GM12878 (cell line): ENCODE measurements at regions not wholly inside any gene's neighbourhood (a gene's known extent, or its start where the extent isn't known, plus 50 kb on each side); places are given as distances from the start of the nearest gene placed in this dataset.

Experiments
- ATAC-seq: fragments of 200-7000 bp; cut with Tn5 transposase; 3 replicates; pipeline ENCODE4 v1.9.1; 2020; ENCODE audit warnings: mild to moderate bottlenecking, moderate library complexity
- BruUV-seq: library from RNA; stranded (reverse); fragments of 400-500 nt; replicated peaks from 2 replicates; lab custom pipeline; 2021; lab: Mats Ljungman, UMichigan
- CTCF ChIA-PET: fragments of 300-600 bp; sonication (Branson Sonifier 250); formaldehyde crosslinking; extraction: SDS; loops from one replicate; lab custom pipeline; 2021; ENCODE audit warnings: inconsistent platforms; lab: Yijun Ruan, JAX
- POLR2A ChIA-PET: fragments of 350-600 bp; formaldehyde crosslinking; extraction: SDS; loops from one replicate; lab custom pipeline; 2021; ENCODE audit warnings: inconsistent platforms; lab: Charles Lee
- RAD21 ChIA-PET: fragments of 300-600 bp; sonication (Branson Sonifier 250); formaldehyde crosslinking; loops from one replicate; lab custom pipeline; 2023; ENCODE audit warnings: antibody characterized with exemption; ENCODE audit not compliant: unreplicated experiment; lab: Charles Lee
- SMC1A ChIA-PET: fragments of 300-600 bp; sonication (Branson Sonifier 250); formaldehyde crosslinking; loops from one replicate; lab custom pipeline; 2023; ENCODE audit not compliant: unreplicated experiment, uncharacterized antibody; lab: Charles Lee
- DNase-seq: peaks from one replicate; pipeline ENCODE4 v3.0.0-alpha.2; 2011; ENCODE audit warnings: low read depth, low spot score
- FAIRE-seq: peaks from 3 replicates; lab custom pipeline; 2011; peaks lifted over from hg19 to GRCh38; lab: Jason Lieb, UNC
- H2AFZ ChIP-seq: 2 replicates; pipeline ENCODE4 v1.6.0; 2011; ENCODE audit warnings: low read depth, low read length, control low read depth; ENCODE audit not compliant: control insufficient read depth
- H3K27ac ChIP-seq: 2 replicates; pipeline ENCODE4 v1.5.1; 2011; ENCODE audit warnings: control low read depth; ENCODE audit not compliant: control insufficient read depth, insufficient read depth
- H3K27me3 ChIP-seq, 2 experiments: replicated peaks in 1 of 2; 2 replicates each; pipeline versions ENCODE4 v1.6.0 to v1.6.1; 2011; ENCODE audit warnings: low read length in 1 of 2; ENCODE audit not compliant: control insufficient read depth in 2 of 2, insufficient read depth in 2 of 2
- H3K36me3 ChIP-seq, 2 experiments: 2 replicates each; pipeline ENCODE4 v1.5.1; 2011; ENCODE audit warnings: low read length in 1 of 2; ENCODE audit not compliant: control insufficient read depth in 2 of 2, insufficient read depth in 2 of 2
- H3K4me1 ChIP-seq: 2 replicates; pipeline ENCODE4 v1.6.1; 2011; ENCODE audit warnings: mild to moderate bottlenecking, low read length, moderate library complexity, mixed read lengths; ENCODE audit not compliant: control insufficient read depth, insufficient read depth
- H3K4me2 ChIP-seq: 2 replicates; pipeline ENCODE4 v1.6.0; 2011; ENCODE audit warnings: control low read depth; ENCODE audit not compliant: control insufficient read depth, insufficient read depth
- H3K4me3 ChIP-seq: fragments of 200-600 bp; sonication (generic); 2 replicates; pipeline ENCODE4 v1.5.1; 2016
- H3K79me2 ChIP-seq: 2 replicates; pipeline ENCODE4 v1.6.0; 2011; ENCODE audit warnings: low read length; ENCODE audit not compliant: control insufficient read depth, insufficient read depth
- H3K9ac ChIP-seq: 2 replicates; pipeline ENCODE4 v1.8.0; 2011; ENCODE audit warnings: low read length, control low read depth, mixed read lengths; ENCODE audit not compliant: control insufficient read depth, insufficient read depth
- H3K9me3 ChIP-seq: replicated peaks from 3 replicates; pipeline ENCODE4 v1.5.1; 2011; ENCODE audit warnings: mild to moderate bottlenecking, low read length; ENCODE audit not compliant: control insufficient read depth, insufficient read depth
- H4K20me1 ChIP-seq: 2 replicates; pipeline ENCODE4 v1.6.0; 2011; ENCODE audit not compliant: control insufficient read depth, insufficient read depth
- ATF7 ChIP-seq: fragments of 450-650 bp; IDR thresholded peaks from 2 replicates; pipeline ENCODE4 v1.6.1; 2016; ENCODE audit warnings: low read depth, mild to moderate bottlenecking
- CEBPB ChIP-seq, 2 experiments: fragments of 150-350 bp in 1 of 2; IDR thresholded peaks; 2 replicates each; pipeline ENCODE4 v1.6.1; 2012 to 2014; ENCODE audit warnings: low read depth in 2 of 2, low read length in 2 of 2, borderline replicate concordance in 1 of 2, inconsistent platforms in 1 of 2
- FOS ChIP-seq: IDR thresholded peaks from 3 replicates; pipeline ENCODE4 v1.6.1; 2011; ENCODE audit warnings: borderline replicate concordance; ENCODE audit not compliant: insufficient read length; ENCODE audit errors: extremely low read depth
- MTA2 ChIP-seq: fragments of 450-650 bp; IDR thresholded peaks from 2 replicates; pipeline ENCODE4 v1.6.1; 2016; ENCODE audit warnings: low read depth, mild to moderate bottlenecking, moderate library complexity
- NR2C1 ChIP-seq: fragments of 450-650 bp; IDR thresholded peaks from 2 replicates; pipeline ENCODE4 v1.6.1; 2017; ENCODE audit warnings: antibody characterized with exemption, mild to moderate bottlenecking, moderate library complexity
- PML ChIP-seq: IDR thresholded peaks from 2 replicates; pipeline ENCODE4 v1.6.1; 2012; ENCODE audit warnings: low read length, inconsistent platforms
- ZNF274 ChIP-seq: IDR thresholded peaks from one replicate; pipeline ENCODE4 v1.8.0; 2011; ENCODE audit not compliant: insufficient read length, insufficient read depth
- WGBS: methylation state at CpG from one replicate; pipeline ENCODE4 v1.1.6; 2016; ENCODE audit warnings: low lambda C conversion rate; ENCODE audit not compliant: insufficient replicate concordance, insufficient coverage; ENCODE audit errors: missing lambda C conversion rate; 5-methylcytosine and 5-hydroxymethylcytosine counted together
- in situ Hi-C: fragments of 300-500 bp; cut with MboI; formaldehyde crosslinking; loops from 9 replicates; pipeline ENCODE4 v1.14.3; 2018; ENCODE audit warnings: mixed read lengths
- intact Hi-C: fragments of 100-400 bp; cut with micrococcal nuclease; formaldehyde crosslinking; loops from one replicate; pipeline ENCODE4 v1.14.2; 2022; ENCODE audit not compliant: unreplicated experiment
- TF ChIP-seq, protein P1 (sequence below): IDR thresholded peaks from 2 replicates; pipeline ENCODE4 v1.6.1; 2011; ENCODE audit warnings: low read depth, low read length, improper control_type of control experiment, borderline replicate concordance
- TF ChIP-seq, protein P2 (sequence below): IDR thresholded peaks from 2 replicates; pipeline ENCODE4 v1.6.1; 2012; ENCODE audit warnings: low read depth, low read length, improper control_type of control experiment

DNA sequence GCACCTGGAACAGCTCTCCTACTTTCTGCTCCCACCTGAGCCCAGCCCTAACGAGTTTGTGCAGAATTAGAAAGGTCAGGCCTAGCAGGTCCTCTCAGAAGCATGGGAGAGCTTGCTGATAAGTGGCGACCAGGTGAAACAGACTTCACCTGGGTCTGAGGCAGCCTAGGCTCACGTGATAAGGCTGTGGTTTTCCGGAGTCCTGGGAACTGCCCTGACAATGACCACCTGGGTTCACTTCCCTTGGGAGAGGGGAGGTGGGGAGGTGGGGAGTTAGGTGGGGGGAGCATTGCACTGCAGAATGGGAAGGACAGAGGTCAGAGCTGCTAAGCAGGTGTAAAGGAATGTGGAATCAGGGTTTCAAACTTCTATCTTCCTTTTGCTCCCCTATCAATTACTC lies 152.9 kb upstream of the MAP1B start (continued):
- TF ChIP-seq, protein P1, sequence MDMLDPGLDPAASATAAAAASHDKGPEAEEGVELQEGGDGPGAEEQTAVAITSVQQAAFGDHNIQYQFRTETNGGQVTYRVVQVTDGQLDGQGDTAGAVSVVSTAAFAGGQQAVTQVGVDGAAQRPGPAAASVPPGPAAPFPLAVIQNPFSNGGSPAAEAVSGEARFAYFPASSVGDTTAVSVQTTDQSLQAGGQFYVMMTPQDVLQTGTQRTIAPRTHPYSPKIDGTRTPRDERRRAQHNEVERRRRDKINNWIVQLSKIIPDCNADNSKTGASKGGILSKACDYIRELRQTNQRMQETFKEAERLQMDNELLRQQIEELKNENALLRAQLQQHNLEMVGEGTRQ = no peak
- TF ChIP-seq FOS = no peak
- no peak for TF ChIP-seq MTA2
- TF ChIP-seq, protein P2, sequence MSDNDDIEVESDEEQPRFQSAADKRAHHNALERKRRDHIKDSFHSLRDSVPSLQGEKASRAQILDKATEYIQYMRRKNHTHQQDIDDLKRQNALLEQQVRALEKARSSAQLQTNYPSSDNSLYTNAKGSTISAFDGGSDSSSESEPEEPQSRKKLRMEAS = no peak
- TF ChIP-seq CEBPB (IDR thresholded peaks at IDR 0.05; ENCODE audit: borderline replicate concordance in 1 of 2, low read depth in 2 of 2, low read length in 2 of 2) = no peak

- Histone ChIP-seq H3K27ac (no peak overlapping the region), H3K4me3 (no peak overlapping the region), H3K4me2 (no peak overlapping the region), H4K20me1 (no peaks in the 10 kb centered on the region), H3K36me3 (no peaks in the 10 kb centered on the region), H2AFZ (no peak overlapping the region), H3K4me1 (no peaks in the 10 kb centered on the region), H3K27me3 (no peaks in the 10 kb centered on the region), H3K9me3 (no peaks in the 10 kb centered on the region), H3K9ac (no peak overlapping the region), H3K79me2 (no peaks in the 10 kb centered on the region)
- 49% methylated on average over 9 of the region's 9 CpGs for WGBS
- ATAC-seq = no peak
- CTCF ChIA-PET = no interaction called here
- TF ChIP-seq PML = no peak
- no peak for TF ChIP-seq NR2C1
- TF ChIP-seq ZNF274 = no peak
- no peak for TF ChIP-seq ATF7
- SMC1A ChIA-PET = no interaction called here
- in situ Hi-C loops = no loop called here
- FAIRE-seq = no peak
- POLR2A ChIA-PET = no interaction called here
- RAD21 ChIA-PET = no interaction called here
- no peak for DNase-seq
- intact Hi-C loops = no loop called here
- BruUV-seq = no TSS peak
Observed at GRCh38 chr5:71955723-71956122, 151.6 kb upstream of the MAP1B start.
